ENCODE measurements at regions not wholly inside any gene's neighbourhood (a gene's known extent, or its start where the extent isn't known, plus 50 kb on each side); places are given as distances from the start of the nearest gene placed in this dataset.

DNA sequence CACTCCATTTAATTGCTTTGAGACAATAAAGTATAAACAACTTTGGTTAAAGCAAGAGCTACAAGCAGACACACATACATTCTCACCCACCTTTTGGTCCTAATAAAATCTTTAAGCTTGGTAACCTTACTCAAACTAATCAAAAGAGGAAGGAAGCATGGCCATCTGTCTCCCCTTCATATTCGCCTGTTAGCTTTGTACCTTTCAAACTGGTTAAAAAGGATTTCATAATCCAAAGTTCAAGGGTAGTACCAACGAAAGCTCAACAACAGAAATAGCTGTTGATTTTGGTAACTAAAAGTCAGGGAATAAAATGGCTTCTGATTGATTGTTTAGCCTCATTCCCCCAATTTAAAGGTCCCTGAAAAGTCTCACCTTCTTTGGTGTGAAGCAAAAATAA lies 456.9 kb downstream of the BCAT1 start:
- Histone ChIP-seq H3K9ac (ENCODE audit: low read length) (no peak overlapping the region), H3K27me3 (ENCODE audit: insufficient read depth, low read length) (no peaks in the 10 kb centered on the region), H3F3A (ENCODE audit: insufficient read depth, low read length) (no peaks in the 10 kb centered on the region), H3K27ac (ENCODE audit: low read depth, low read length, poor library complexity, severe bottlenecking) (no peak overlapping the region), H4K20me1 (ENCODE audit: insufficient read depth, low read length) (no peaks in the 10 kb centered on the region), H3K79me2 (ENCODE audit: insufficient read depth, low read length) (no peaks in the 10 kb centered on the region), H3K4me3 (ENCODE audit: low read depth, low read length, poor library complexity, severe bottlenecking) (no peak overlapping the region), H3K36me3 (ENCODE audit: insufficient read depth, low read length) (no peaks in the 10 kb centered on the region), H2AFZ (ENCODE audit: low read length) (no peak overlapping the region), H3K4me1 (ENCODE audit: insufficient read depth, low read length, severe bottlenecking) (no peaks in the 10 kb centered on the region), H3K4me2 (ENCODE audit: low read length) (no peak overlapping the region), H3K9me2 (ENCODE audit: low read depth, low read length) (no peaks in the 10 kb centered on the region), H3K9me3 (ENCODE audit: low read length) (no peaks in the 10 kb centered on the region)
- TF ChIP-seq, protein P1, sequence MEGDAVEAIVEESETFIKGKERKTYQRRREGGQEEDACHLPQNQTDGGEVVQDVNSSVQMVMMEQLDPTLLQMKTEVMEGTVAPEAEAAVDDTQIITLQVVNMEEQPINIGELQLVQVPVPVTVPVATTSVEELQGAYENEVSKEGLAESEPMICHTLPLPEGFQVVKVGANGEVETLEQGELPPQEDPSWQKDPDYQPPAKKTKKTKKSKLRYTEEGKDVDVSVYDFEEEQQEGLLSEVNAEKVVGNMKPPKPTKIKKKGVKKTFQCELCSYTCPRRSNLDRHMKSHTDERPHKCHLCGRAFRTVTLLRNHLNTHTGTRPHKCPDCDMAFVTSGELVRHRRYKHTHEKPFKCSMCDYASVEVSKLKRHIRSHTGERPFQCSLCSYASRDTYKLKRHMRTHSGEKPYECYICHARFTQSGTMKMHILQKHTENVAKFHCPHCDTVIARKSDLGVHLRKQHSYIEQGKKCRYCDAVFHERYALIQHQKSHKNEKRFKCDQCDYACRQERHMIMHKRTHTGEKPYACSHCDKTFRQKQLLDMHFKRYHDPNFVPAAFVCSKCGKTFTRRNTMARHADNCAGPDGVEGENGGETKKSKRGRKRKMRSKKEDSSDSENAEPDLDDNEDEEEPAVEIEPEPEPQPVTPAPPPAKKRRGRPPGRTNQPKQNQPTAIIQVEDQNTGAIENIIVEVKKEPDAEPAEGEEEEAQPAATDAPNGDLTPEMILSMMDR (IDR thresholded peaks at IDR 0.05; ENCODE audit: low read length), result no peak
- no peak for TF ChIP-seq EZH2 (IDR thresholded peaks at IDR 0.05; ENCODE audit: borderline replicate concordance, low read length)

DNA sequence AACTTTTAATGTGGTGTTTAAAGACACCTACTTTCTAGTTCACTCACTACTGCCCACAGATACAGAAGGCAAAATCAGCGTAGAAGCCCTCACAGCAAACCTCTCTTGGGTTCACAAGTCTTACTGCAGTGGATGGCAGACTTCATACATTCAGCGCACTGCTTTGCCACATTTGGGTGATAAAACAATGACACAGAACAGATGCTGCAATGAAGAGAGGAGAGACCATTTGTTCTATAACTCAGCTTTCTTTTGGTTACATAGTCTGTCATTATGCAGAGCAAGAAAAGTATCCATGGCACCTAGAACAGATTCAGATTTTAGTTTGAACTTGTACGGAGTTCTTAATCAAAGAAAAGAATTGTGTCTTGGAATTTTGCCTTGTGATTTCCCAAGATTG lies 459.0 kb downstream of the BCAT1 start:
- Histone ChIP-seq H3K4me2 (ENCODE audit: low read length) (no peak overlapping the region), H3K4me1 (ENCODE audit: insufficient read depth, low read length, severe bottlenecking) (no peaks in the 10 kb centered on the region), H3K9ac (ENCODE audit: low read length) (no peak overlapping the region), H3K79me2 (ENCODE audit: insufficient read depth, low read length) (no peaks in the 10 kb centered on the region), H4K20me1 (ENCODE audit: insufficient read depth, low read length) (no peaks in the 10 kb centered on the region), H3K9me2 (ENCODE audit: low read depth, low read length) (no peaks in the 10 kb centered on the region), H2AFZ (ENCODE audit: low read length) (no peak overlapping the region), H3F3A (ENCODE audit: insufficient read depth, low read length) (no peaks in the 10 kb centered on the region), H3K27me3 (ENCODE audit: insufficient read depth, low read length) (no peaks in the 10 kb centered on the region), H3K36me3 (ENCODE audit: insufficient read depth, low read length) (no peaks in the 10 kb centered on the region), H3K27ac (ENCODE audit: low read depth, low read length, poor library complexity, severe bottlenecking) (no peak overlapping the region), H3K9me3 (ENCODE audit: low read length) (no peaks in the 10 kb centered on the region), H3K4me3 (ENCODE audit: low read depth, low read length, poor library complexity, severe bottlenecking) (no peak overlapping the region)
- TF ChIP-seq EZH2 (IDR thresholded peaks at IDR 0.05; ENCODE audit: borderline replicate concordance, low read length), result no peak
- TF ChIP-seq, protein P1 (IDR thresholded peaks at IDR 0.05; ENCODE audit: low read length), result no peak

DNA sequence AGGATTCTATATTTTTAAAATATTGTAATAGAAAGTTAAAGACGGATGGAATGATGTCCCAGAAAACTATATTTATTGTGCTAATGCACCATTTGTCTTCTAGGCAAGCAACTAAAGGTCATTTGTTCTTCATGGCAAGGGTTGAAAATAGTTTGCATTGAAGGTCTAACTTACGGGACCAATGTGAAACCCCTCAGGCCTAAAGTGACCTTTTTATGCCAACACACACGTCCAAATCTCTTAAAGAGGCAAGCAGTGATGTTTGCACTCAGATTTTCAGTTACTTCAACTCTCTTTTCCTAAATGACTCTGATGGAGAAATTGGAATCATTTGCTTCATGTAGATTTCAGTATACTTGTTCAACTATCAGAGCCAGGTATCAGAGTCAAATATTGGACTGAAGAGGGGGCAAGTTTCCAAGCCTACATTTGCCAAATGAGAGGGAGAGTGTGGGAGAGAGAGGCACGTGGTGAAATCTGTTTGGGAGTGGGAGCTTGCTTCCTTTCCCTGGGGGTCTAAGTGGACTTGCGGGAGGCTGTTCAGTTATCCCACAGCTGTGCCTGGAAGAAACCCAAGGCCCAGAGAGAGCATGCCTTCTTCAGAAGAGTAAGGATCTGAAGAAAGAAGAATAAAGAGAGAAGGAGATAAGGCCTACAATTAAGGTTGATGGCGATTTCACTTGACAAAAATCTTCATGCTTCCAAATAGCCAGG lies 459.8 kb downstream of the BCAT1 start:
- no peak overlapping the region for H3K4me3 ChIP-seq (ENCODE audit: low read depth, low read length, poor library complexity, severe bottlenecking)
- no peak overlapping the region for H3K27ac ChIP-seq (ENCODE audit: low read depth, low read length, poor library complexity, severe bottlenecking)
- H4K20me1 ChIP-seq (ENCODE audit: insufficient read depth, low read length), result no peaks in the 10 kb centered on the region
- H3K4me1 ChIP-seq (ENCODE audit: insufficient read depth, low read length, severe bottlenecking), result no peaks in the 10 kb centered on the region
- no peak overlapping the region for H3K9ac ChIP-seq (ENCODE audit: low read length)
- H3K79me2 ChIP-seq (ENCODE audit: insufficient read depth, low read length), result no peaks in the 10 kb centered on the region
- H3K36me3 ChIP-seq (ENCODE audit: insufficient read depth, low read length), result no peaks in the 10 kb centered on the region
- H3K27me3 ChIP-seq (ENCODE audit: insufficient read depth, low read length), result no peaks in the 10 kb centered on the region
- no peak for TF ChIP-seq EZH2 (IDR thresholded peaks at IDR 0.05; ENCODE audit: borderline replicate concordance, low read length)
- TF ChIP-seq, protein P1 (IDR thresholded peaks at IDR 0.05; ENCODE audit: low read length), result no peak
- no peaks in the 10 kb centered on the region for H3K9me2 ChIP-seq (ENCODE audit: low read depth, low read length)
- no peak overlapping the region for H2AFZ ChIP-seq (ENCODE audit: low read length)
- H3F3A ChIP-seq (ENCODE audit: insufficient read depth, low read length), result no peaks in the 10 kb centered on the region
- no peak overlapping the region for H3K4me2 ChIP-seq (ENCODE audit: low read length)
- no peaks in the 10 kb centered on the region for H3K9me3 ChIP-seq (ENCODE audit: low read length)
